PFSK-1 (cell line): ENCODE measurements at regions not wholly inside any gene's neighbourhood (a gene's known extent, or its start where the extent isn't known, plus 50 kb on each side); places are given as distances from the start of the nearest gene placed in this dataset.

ENCODE experiments used
- FOXP2 ChIP-seq: optimal IDR thresholded peaks from 2 replicates; pipeline ENCODE3; 2011; ENCODE audit warnings: borderline replicate concordance, control low read depth, inconsistent platforms; ENCODE audit not compliant: insufficient read depth; ENCODE audit errors: extremely low read length, extremely low read depth
- POLR2AphosphoS5 ChIP-seq: IDR thresholded peaks from 2 replicates; pipeline ENCODE4 v1.6.1; 2012; ENCODE audit warnings: low read depth, mild to moderate bottlenecking, control low read depth, low read length, moderate library complexity
- REST ChIP-seq, 2 experiments: IDR thresholded peaks; 2 replicates each; pipeline versions ENCODE4 v1.6.1 to v1.8.0; 2011 to 2012; ENCODE audit warnings: low read depth in 2 of 2, low read length in 2 of 2, control low read depth in 1 of 2, inconsistent platforms in 1 of 2, mild to moderate bottlenecking in 1 of 2, moderate library complexity in 1 of 2; ENCODE audit not compliant: insufficient read depth in 1 of 2
- SIN3A ChIP-seq: IDR thresholded peaks from 2 replicates; pipeline ENCODE4 v1.6.1; 2012; ENCODE audit warnings: mild to moderate bottlenecking, low read length, moderate library complexity, borderline replicate concordance; ENCODE audit not compliant: insufficient read depth
- TAF1 ChIP-seq: IDR thresholded peaks from 2 replicates; pipeline ENCODE4 v1.6.1; 2012; ENCODE audit warnings: low read length, control low read depth, borderline replicate concordance; ENCODE audit not compliant: insufficient read depth

- TF ChIP-seq TAF1: no peak
- no peak for TF ChIP-seq REST (IDR thresholded peaks at IDR 0.05; ENCODE audit: insufficient read depth in 1 of 2, low read depth in 2 of 2, low read length in 2 of 2)
- TF ChIP-seq SIN3A: no peak
- no peak for TF ChIP-seq POLR2AphosphoS5
- no peak for TF ChIP-seq FOXP2
These were observed 118.3 kb upstream of the FOXF1 start for GRCh38 chr16:86391984-86392383.
